Bronchial epithelial cell (primary cell): ENCODE measurements at regions not wholly inside any gene's neighbourhood (a gene's known extent, or its start where the extent isn't known, plus 50 kb on each side); places are given as distances from the start of the nearest gene placed in this dataset.

ENCODE experiments used
- DNase-seq: peaks from one replicate; pipeline ENCODE4 v3.0.0-alpha.2; 2010; ENCODE audit warnings: low read depth
- FAIRE-seq: peaks from 2 replicates; lab custom pipeline; 2011; peaks lifted over from hg19 to GRCh38; lab: Jason Lieb, UNC
- H3K27me3 ChIP-seq: 2 replicates; pipeline ENCODE4 v1.5.1; 2011; ENCODE audit warnings: low read length; ENCODE audit not compliant: control insufficient read depth, insufficient read depth
- H3K36me3 ChIP-seq: 2 replicates; pipeline ENCODE4 v1.5.1; 2011; ENCODE audit warnings: low read length; ENCODE audit not compliant: control insufficient read depth, insufficient read depth
- H3K4me3 ChIP-seq: 2 replicates; pipeline ENCODE4 v1.5.1; 2011; ENCODE audit warnings: mild to moderate bottlenecking, low read depth, low read length, control low read depth
- CTCF ChIP-seq: IDR thresholded peaks from 2 replicates; pipeline ENCODE4 v1.5.1; 2011; ENCODE audit warnings: mild to moderate bottlenecking, moderate library complexity, low read length, control low read depth, inconsistent platforms; ENCODE audit not compliant: insufficient read depth, severe bottlenecking

- Histone ChIP-seq H3K36me3 (no peaks in the 10 kb centered on the region), H3K27me3 (no peaks in the 10 kb centered on the region), H3K4me3 (no peak overlapping the region)
- TF ChIP-seq CTCF, result no peak
- no peak for FAIRE-seq
- peak; percentile 1 for DNase-seq
Measured at GRCh38 chr5:92963800-92964199, 617.2 kb downstream of the NR2F1-AS1 start.

- Histone ChIP-seq H3K4me3 (no peak overlapping the region), H3K36me3 (no peaks in the 10 kb centered on the region), H3K27me3 (no peaks in the 10 kb centered on the region)
- FAIRE-seq (no peak), DNase-seq (no peak)
- no peak for TF ChIP-seq CTCF
Measured at GRCh38 chr5:92962752-92963151, 618.3 kb downstream of the NR2F1-AS1 start.

GRCh38 chr5:92956886-92957285, 624.1 kb downstream of the NR2F1-AS1 start:
- Histone ChIP-seq H3K27me3 (no peaks in the 10 kb centered on the region), H3K36me3 (no peaks in the 10 kb centered on the region), H3K4me3 (no peak overlapping the region)
- no peak for FAIRE-seq
- TF ChIP-seq CTCF, result no peak
- DNase-seq, result no peak

- Histone ChIP-seq H3K4me3 (no peak overlapping the region), H3K27me3 (no peaks in the 10 kb centered on the region), H3K36me3 (no peaks in the 10 kb centered on the region)
- no peak for TF ChIP-seq CTCF
- DNase-seq, result no peak
- no peak for FAIRE-seq
Measured at GRCh38 chr5:92952243-92952642, 628.8 kb downstream of the NR2F1-AS1 start.

- Histone ChIP-seq H3K4me3 (no peak overlapping the region), H3K27me3 (no peaks in the 10 kb centered on the region), H3K36me3 (no peaks in the 10 kb centered on the region)
- TF ChIP-seq CTCF, result no peak
- FAIRE-seq, result no peak
- no peak for DNase-seq
Measured at GRCh38 chr5:92951746-92952145, 629.3 kb downstream of the NR2F1-AS1 start.

DNA sequence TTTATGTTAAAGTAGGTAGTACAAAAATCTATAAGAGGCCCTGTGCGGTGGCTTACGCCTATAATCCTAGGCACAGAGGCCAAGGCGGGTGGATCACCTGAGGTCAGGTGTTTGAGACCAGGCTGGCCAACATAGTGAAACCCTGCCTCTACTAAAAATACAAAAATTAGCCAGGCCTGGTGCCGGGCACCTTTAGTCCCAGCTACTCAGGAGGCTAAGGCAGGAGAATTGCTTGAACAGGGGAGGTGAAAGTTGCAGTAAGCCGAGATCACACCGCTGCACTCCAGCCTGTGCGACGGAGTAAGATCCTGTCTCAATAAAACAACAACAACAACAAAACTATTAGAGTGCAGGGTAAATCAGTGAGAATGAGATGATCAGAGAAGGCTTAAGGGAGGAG, 634.5 kb downstream of the NR2F1-AS1 start:
- Histone ChIP-seq H3K27me3 (no peaks in the 10 kb centered on the region), H3K36me3 (no peaks in the 10 kb centered on the region), H3K4me3 (no peak overlapping the region)
- no peak for TF ChIP-seq CTCF
- FAIRE-seq (no peak), DNase-seq (no peak)
